ENCODE measurements at regions not wholly inside any gene's neighbourhood (a gene's known extent, or its start where the extent isn't known, plus 50 kb on each side); places are given as distances from the start of the nearest gene placed in this dataset.

GRCh38 chr12:25388183-25388582 lies 137.5 kb upstream of the KRAS start (continued):
- no peak for TF ChIP-seq ZBTB40 (IDR thresholded peaks at IDR 0.05)
- no peak for TF ChIP-seq ZBTB40 (CRISPR knock-in tag; IDR thresholded peaks at IDR 0.05)
- TF ChIP-seq GATA2 (CRISPR knock-in tag; IDR thresholded peaks at IDR 0.05): no peak
- no peak for TF ChIP-seq FOXJ2 (tag; IDR thresholded peaks at IDR 0.05)
- no peak for TF ChIP-seq E2F4 (CRISPR knock-in tag; IDR thresholded peaks at IDR 0.05; ENCODE audit: low read depth)
- TF ChIP-seq, protein P1, sequence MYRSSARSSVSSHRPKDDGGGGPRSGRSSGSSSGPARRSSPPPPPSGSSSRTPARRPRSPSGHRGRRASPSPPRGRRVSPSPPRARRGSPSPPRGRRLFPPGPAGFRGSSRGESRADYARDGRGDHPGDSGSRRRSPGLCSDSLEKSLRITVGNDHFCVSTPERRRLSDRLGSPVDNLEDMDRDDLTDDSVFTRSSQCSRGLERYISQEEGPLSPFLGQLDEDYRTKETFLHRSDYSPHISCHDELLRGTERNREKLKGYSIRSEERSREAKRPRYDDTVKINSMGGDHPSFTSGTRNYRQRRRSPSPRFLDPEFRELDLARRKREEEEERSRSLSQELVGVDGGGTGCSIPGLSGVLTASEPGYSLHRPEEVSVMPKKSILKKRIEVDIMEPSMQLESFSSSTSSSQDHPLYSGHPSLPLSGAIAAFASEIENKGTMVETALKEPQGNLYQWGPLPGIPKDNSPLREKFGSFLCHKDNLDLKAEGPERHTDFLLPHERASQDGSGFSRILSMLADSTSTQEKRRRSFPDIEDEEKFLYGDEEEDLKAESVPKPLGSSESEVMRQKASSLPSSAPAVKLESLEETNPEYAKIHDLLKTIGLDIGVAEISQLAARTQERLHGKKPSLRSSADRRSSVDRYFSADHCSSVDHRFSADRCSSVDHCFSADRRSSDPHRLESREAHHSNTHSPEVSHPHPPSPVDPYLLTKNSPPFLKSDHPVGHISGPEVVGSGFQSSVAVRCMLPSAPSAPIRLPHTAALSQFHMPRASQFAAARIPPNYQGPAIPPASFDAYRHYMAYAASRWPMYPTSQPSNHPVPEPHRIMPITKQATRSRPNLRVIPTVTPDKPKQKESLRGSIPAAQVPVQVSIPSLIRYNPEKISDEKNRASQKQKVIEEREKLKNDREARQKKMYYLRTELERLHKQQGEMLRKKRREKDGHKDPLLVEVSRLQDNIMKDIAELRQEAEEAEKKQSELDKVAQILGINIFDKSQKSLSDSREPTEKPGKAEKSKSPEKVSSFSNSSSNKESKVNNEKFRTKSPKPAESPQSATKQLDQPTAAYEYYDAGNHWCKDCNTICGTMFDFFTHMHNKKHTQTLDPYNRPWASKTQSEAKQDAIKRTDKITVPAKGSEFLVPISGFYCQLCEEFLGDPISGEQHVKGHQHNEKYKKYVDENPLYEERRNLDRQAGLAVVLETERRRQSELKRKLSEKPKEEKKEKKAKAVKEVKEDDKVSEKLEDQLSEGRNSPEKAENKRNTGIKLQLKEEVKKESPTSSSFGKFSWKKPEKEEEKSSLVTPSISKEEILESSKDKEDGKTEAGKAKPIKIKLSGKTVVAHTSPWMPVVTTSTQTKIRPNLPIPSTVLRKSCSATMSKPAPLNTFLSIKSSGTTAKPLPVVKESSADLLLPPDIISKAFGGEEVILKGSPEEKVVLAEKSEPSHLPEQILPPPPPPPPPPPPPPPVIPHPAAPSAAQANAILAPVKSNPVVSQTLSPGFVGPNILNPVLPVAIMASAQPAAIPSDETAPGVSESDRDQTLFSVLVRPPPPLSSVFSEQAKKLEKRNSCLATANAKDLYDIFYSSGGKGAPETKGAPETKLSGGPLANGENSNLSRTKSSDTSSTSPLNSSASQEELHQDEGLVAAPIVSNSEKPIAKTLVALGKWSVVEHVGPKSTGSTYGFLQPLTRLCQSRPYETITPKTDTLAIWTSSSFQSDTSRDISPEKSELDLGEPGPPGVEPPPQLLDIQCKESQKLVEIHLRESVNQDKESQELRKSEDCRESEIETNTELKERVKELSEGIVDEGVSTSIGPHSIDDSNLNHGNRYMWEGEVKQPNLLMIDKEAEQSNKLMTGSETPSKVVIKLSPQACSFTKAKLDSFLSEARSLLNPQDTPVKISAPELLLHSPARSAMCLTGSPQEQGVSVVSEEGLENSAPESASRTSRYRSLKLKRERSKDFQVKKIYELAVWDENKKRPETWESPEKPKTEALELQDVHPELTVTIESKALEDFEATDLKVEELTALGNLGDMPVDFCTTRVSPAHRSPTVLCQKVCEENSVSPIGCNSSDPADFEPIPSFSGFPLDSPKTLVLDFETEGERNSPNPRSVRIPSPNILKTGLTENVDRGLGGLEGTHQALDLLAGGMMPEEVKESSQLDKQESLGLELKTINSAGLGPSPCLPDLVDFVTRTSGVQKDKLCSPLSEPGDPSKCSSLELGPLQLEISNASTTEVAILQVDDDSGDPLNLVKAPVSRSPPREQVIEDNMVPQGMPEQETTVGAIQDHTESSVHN (IDR thresholded peaks at IDR 0.05; ENCODE audit: borderline replicate concordance in 1 of 2, low read depth in 1 of 2): no peak
- no peak for TF ChIP-seq ZC3H8 (IDR thresholded peaks at IDR 0.05)
